HuH-7.5 (cell line): ENCODE measurements at regions not wholly inside any gene's neighbourhood (a gene's known extent, or its start where the extent isn't known, plus 50 kb on each side); places are given as distances from the start of the nearest gene placed in this dataset.

ENCODE experiments used
- DNase-seq: peaks from one replicate; pipeline ENCODE4 v3.0.0; 2011; ENCODE audit warnings: low spot score

DNA sequence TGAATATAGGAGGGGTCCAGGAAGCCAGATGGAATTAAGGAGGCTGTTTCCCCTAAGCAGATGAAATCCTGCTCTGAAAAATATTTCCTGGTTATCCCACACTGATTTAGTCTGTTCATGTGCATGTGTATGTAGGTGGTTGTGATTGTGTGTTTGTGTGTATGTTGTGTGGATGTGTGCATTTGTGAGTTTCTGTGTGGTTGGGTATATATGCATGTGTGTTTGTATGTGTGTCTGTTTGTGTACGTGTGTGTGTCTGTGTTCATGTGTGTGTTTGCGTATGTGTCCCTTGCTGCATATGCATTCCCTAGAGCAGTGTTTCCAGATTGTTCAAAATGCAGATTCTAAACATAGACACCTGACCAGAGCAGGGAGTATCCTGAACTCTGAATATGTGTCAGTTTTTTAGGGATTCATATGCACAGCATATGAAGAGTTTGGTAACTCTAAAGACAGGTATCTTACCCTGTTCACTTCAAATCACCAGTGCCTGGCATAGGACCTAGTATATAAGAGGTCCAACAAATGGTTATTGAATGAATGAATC is 239.8 kb downstream of the MAFB start:
- DNase-seq: no peak

- no peak for DNase-seq
Measured at GRCh38 chr20:40446888-40447287, 242.1 kb downstream of the MAFB start.

DNA sequence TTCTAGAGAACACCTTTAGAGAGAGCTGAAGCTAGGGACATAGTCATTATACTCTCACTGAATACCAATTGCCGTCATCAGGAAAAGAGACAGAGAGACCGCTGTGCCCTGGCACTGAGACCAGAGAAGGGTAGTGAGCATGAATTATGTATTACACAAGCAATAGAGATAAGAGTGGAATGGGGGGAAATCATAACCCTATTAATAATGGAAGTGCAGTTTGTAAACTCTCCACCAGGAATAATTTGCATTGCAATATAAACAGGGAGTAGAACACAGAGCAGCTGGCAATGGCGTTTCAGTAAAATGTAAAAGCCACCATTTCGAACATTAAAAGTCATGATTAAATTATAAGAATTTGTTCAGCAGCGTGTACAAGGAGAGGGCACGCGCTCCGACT is 244.5 kb downstream of the MAFB start:
- no peak for DNase-seq

GRCh38 chr20:40443753-40444152 is 245.3 kb downstream of the MAFB start:
- no peak for DNase-seq

GRCh38 chr20:40442181-40442963 is 246.7 kb downstream of the MAFB start:
- DNase-seq: peak; percentile 29

GRCh38 chr20:40441771-40442170 is 247.3 kb downstream of the MAFB start:
- no peak for DNase-seq

GRCh38 chr20:40438161-40438830 is 250.7 kb downstream of the MAFB start:
- no peak for DNase-seq

DNA sequence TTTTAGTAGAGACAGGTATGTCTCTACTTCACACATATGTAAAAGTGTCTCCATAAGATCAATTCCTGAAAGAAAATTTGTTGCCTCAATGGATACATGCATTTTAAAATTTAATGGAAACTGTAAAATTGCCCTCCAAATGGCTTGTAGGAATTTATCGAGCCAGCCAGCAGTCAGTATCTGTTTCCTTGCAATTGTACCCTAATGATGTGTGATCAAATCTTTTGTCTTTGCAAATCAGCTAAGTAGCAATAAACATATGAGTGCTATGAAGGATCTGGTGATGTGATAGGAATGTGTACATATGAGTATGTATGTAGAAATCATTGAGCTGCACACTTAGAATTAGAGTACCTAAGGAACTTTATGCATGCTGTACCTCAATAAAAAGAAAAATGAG is 253.0 kb downstream of the MAFB start:
- no peak for DNase-seq

DNA sequence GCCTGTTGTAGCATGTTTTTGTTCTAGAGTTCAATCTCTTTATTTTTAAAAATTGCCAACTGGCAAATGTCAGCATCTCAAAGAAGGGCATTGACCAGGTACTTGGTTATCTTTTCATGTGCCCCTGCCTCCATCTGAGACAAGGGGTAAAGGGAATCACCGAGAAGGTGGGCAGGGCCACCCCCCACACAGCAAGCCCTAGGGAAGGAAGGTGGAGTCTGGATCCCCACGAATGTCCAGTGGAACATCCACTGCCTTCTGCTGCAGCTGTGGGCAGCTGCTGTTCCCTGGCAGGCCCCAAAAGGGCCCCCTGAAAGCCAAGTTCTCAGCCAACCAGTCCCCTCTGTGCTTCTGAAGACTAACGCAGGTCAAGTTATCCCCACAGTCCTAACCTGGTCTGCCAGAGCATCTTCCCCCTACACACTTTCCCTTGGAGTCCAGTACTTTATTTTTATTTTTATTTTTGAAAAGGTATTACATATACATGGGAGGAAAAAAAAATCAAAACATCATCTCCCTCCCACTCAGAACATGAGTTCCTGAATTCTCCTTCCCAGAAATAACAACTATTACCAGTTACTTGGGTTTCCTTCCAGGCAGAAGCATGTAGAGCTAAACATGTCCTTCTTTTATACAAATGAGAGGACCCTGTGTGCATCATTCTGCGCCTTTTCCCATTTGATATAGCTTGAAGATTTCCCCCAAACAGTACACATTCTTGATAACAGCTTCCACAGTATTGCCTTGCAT is 253.7 kb downstream of the MAFB start:
- no peak for DNase-seq

GRCh38 chr20:40434122-40434521 is 254.9 kb downstream of the MAFB start:
- no peak for DNase-seq

GRCh38 chr20:40433341-40433861 is 255.6 kb downstream of the MAFB start:
- no peak for DNase-seq

- DNase-seq: no peak
Measured at GRCh38 chr20:40431611-40432010, 257.4 kb downstream of the MAFB start.

DNA sequence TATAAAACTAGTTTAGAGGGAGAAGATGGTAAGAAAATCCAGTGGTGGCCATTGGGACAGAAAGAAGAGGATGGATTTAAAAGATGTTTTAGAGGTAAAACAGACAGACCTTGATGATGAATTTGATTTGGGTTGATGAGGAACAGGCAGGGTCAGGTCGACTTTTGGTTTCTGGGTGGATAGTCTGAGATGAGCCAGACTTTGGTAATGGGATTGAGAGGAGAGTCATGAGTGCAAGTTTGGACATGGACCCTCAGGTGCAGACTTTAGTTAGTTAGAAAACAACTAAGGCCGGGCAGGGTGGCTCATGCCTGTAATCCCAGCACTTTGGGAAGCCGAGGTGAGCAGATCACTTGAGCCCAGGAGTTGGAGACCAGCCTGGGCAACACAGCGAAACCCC is 257.9 kb downstream of the MAFB start:
- DNase-seq: no peak

DNA sequence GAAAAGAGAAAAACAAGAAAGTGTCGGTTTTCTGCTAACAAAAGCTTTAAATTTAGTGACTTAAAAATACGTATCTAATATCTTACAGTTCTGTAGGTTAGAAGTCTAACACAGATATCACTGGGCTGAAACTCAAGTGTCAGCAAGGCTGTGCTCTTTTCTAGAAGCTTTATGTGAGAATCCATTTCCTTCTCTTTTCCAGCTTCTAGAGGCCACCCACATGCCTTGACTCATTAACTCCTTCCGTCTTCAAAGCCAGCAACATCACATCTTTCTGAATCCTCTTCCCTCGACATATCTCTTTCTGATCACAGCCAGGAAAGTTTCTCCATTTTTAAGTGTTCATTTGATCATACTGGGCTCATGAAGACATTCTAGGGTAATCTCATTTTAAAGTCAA is 262.0 kb downstream of the MAFB start:
- no peak for DNase-seq

DNA sequence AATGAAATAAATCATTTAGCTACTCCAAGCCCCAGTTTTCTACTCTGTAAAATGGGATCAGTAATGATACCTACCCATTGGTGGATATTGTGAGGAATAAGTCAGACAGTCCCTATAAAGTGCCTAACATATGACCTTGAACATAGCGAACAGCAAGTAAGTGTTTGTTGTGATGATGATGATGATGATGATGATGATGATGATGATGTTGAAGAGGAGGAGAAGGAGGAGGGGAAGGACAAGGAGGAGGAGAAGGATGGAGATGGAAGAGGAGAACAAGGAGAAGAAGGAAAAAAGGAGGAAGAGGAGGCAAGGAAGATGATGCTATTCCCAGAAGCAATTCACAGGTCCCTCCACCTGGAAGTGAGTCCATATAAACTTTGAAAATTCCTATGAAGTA is 264.3 kb downstream of the MAFB start:
- DNase-seq: no peak

DNA sequence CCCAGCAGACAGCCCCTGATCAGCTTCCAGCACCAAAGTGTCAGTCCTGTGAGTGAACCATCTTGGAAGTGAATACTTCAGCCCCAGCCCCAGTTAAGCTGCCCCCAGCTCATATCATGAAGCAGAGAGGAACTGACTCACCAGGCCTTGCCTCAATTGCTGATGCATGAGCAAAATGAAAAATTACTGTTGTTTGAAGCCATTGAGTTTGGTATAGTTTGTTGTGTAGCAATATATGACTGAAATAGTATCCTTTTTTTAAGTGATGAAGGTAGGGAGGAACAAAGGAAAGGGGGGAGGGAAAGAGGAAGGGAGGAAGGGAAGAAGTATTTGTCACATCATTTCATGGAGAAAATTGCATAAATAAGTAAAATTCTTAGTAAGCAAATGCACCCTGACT is 266.4 kb downstream of the MAFB start:
- no peak for DNase-seq

DNA sequence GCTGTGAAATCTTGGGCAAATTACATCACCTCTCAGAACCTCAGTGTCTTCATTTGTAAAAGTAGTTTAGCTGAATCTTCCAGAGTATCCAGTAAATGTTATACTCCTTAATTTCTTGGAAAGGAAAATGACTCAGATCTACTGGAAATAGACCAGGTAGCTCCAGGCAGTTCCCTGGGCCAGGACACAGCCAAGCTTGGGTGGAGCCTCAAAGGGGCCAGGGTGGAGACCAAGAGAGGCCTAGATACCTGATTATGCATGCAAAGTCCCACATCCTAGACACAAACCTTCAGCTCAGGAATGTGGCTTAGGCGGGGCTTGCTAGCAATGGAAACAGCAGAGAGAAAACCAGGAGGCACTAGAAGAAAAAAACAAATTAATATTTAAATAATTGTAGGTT is 272.8 kb downstream of the MAFB start:
- no peak for DNase-seq

DNA sequence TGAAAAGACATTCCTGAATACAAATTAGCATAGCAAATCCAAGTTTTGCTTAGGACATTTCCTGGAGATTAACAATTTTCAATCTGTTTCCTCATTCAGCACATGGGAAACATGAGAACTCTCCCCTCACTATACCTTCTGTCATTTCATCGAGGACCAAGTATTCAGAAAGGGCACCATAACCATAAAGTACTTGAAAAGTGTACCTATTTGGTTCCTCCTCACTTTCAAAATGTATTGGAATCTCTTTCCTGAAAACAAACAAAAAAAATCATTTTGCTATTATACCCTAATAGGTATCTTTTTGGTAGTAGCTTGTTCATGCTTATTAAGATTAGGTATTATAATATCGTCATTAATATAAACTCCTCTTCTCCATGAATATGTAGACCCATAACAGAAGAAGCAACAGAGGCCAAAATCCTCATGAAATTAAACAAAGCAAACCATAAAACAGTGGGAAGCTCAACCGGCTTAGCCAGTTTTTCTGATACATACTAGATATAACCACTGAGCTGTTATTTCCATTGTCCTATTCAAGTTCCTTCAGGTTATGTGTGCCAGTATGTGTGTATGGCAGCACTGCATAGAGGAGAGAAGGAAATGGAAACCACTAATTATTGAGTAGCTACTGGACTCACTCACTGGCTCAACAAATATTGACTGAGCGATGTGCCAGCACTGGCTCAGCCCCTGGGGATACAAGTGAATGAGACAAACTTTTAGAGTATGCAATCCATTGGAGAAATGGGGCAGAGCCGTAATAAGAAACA is 274.0 kb downstream of the MAFB start:
- no peak for DNase-seq

DNA sequence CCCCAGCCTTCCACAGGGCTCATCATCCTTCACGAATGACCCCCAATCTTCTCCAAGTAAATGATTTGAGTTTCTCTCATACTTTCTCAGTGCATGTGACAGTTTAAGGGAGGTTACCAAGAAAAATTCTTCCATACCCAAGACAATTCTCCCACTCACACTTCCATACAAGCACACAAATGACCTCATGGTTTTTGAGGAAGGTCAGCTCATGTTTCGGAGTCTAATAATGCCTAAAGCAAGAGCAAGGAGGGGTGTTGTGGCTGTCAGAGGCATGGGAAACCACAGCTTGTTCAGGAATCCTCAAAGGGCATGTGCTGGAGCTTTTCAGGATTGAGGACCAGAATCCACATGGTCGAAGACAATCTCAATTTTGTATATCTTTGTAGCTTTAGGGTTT is 279.0 kb downstream of the MAFB start:
- DNase-seq: no peak

DNA sequence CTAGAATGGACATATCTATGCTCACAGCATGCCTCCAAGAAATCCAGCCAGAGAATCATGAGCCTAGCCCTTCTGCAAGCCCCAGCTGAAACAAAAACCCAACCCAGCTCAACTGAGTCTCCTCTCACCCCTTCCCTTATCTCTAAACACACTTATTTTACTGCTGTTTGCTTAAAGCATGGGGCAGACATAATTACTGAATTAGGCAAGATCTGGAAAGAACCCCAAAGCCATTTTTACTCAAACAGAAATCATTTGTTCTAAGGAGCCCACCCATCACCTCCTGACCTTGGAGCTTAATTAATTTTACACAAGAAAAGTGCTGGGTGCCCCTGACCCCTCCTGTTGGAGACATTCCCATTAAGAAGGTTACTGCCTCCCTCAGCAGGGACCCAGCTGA is 291.6 kb downstream of the MAFB start:
- no peak for DNase-seq

DNA sequence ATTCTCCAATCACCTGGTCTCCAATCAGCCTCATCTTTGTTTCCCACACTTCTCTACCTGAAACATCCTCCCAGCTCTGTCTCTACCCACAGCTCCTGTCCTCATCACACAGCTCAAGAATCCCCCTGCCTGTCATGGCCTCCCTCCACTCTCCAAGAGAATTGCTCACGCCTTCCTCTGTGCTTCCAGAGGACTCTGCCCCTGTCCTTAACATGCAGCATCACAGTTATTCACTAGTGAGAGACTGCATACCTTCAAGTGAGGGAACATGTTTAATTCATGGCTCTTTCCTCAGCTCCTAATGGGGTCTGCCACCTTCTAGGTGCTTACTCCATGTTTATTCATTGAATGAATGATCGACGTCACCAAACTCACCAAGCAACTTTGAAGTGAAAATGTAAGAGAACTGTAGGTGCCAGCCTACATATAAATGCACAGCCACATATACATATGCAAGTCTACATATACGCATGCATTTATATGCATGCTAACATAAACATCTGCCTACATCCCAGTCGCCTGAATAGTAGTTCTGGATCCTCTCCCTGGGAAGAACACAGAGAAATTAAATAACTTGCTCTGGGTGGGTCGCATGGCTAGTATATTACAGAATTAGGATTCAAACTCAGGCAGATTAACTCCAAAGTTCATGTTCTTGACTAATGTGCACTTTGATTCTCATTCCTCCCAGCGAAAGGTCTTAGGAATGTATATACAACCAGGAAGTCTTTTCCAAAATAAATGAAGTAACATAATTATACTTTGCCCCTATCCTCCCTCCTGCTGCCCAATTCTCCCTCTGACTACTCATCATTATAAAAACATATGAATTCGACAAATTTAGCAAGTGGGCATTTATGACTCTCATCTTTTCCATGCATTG is 295.6 kb downstream of the MAFB start:
- no peak for DNase-seq
